ENCODE measurements at regions not wholly inside any gene's neighbourhood (a gene's known extent, or its start where the extent isn't known, plus 50 kb on each side); places are given as distances from the start of the nearest gene placed in this dataset.

GRCh38 chr15:34665498-34666116 is 82.2 kb upstream of the GOLGA8B start:
- no peak for TF ChIP-seq CTCF (IDR thresholded peaks at IDR 0.05)
- TF ChIP-seq POLR2A (IDR thresholded peaks at IDR 0.05), result no peak
